HG03196 (cell line): ENCODE measurements at regions not wholly inside any gene's neighbourhood (a gene's known extent, or its start where the extent isn't known, plus 50 kb on each side); places are given as distances from the start of the nearest gene placed in this dataset.

ENCODE experiments used
- ATAC-seq: cut with Tn5 transposase; IDR thresholded peaks from one replicate; pipeline ENCODE4 v1.9.1; 2021; ENCODE audit not compliant: unreplicated experiment

DNA sequence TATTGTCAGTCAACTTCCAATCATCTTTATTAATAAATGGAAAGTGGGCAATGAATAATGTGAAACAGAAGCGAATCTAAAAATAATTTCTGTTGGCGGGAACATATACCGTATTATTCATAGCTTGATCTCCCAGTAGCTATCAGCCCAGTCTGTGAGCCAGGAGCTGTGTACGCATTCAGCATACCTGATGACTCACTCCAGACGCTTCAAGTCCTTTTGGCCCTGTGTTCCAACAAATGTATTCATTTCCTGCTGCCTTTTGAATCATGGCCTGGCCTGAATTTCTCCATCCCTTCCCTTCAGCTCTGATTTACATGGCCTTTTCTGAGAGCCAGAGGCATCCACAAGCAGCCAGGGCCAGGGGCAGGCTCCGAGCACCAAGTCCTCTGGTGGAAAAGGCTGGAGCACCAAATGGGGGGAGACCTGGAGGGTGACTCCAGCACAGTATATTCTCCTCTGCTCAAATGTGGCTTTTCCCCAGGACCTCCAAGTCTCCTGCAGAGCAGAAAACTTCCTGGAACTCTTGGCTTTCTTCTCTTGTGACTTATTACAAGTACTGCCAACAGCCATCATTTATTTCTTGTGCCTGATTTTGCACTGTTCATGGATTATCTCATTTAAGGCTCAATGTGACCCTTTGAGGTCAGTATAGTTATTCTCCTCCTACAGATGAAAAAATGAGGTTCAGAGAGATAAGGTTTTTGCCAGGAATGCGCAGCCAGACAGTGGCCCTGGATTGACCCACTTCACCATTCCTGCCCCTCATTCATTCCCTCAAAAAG lies 108.7 kb downstream of the EN1 start:
- ATAC-seq = no peak

DNA sequence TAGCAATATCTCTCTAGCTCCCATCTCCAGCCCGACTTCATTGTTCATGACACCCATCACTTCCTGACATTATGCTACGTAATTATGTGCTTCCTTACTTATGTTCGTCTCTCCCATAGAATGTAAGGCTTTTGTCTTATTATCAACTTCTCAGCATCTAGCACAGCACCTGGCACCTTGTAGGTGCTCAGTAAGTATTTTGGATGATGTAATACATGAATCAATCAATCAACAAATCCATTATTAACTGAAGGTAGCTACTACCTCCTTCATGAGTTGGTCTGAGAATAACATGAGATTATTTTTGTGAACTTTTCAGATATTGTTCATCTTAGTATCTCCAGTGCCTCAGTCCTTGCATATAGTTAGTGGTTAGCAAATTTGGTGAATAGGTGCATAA lies 109.3 kb downstream of the EN1 start:
- no peak for ATAC-seq

DNA sequence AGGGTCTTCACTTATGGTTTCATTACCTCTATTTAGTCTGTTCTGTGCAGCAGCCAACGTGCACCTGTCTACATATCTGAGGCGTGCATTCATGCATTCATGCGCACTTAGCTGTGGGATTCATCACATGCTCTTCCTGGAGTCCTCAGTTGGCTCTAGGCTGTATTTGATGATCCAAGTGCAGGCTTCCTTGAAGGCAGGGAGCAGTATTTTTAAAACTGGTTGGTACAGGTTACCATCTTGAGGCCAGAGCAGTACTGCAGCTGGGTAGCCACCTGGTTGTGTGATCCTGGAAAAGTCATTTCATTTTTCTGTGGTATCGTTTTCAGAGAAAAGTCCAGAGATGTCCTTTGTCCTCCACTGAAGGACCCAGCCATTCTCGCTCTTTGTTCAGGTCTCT lies 109.8 kb downstream of the EN1 start:
- ATAC-seq = no peak

DNA sequence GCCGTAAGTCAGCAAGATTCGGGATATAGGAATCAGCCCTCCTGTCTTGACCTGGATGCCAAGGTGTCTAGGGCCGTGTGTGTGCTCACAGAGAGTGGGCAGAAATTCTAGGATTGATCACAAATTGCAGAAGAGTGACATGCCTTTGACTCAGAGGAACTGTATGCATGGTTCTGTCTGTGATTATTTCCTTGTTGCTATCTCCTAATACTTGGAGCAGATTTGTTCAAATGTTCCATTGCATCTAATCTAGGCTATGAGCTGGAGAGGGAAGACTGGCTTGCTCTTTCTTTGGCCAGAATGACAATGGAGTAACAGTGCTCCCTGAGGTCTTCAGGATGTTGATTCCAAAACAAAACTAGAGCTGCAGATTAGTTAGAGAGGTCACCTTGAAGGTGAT lies 115.0 kb downstream of the EN1 start:
- no peak for ATAC-seq

DNA sequence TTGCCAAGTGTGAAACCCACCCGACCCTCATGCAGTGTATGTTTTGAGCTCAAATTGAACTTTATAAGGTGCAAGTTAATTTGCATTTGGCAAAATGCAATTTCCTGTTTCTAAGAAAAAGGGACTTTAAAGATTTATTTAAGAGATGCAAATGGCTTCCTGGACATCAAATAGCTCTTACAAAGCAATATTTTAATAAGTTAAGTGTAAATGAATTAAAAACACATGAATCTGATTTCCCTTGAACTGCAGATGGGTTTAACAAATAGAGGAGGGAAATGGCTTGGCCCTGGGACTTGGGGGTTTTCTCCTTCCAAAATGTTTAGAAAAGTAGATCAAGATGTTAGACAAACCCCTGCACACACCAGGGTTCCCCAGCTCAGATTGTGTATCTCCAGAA lies 116.0 kb downstream of the EN1 start:
- no peak for ATAC-seq

DNA sequence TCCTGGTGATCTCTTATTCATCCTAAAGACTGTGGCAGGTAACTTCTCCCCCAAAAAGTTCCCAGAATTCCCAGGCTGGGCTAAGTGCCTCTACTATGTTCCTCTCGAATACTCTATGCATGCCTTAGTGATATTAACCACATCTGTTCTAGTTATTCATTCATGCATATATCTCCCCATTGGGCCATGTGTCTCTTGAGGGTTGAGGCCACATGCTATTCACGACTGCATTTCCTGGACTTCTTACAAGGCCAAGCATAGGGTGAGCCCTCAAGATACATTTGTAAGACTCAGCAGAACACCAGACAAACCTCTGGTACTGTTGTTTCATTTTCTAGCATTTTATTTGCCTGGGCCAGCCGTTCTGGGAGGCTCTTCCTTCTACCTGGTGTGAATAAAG lies 117.0 kb downstream of the EN1 start:
- no peak for ATAC-seq

DNA sequence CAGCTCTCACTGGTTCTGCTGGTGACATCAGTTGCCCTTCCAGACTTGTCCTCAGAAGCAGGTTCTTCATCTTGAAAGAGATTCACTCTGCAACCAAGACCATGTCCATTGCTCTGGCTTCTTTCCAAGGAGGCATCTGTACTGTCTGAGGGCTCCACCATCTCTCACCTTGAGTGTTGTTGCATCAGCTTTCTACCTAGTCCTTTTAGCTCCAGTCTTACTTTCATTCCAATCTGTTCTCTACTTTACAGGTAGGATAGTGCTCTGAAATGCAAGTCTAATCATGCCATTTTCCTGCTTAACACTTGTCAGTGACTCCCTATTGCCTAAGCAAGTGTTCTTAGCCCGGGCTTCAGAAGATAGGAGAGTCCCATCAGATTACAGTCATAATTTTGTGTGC lies 117.7 kb downstream of the EN1 start:
- no peak for ATAC-seq

DNA sequence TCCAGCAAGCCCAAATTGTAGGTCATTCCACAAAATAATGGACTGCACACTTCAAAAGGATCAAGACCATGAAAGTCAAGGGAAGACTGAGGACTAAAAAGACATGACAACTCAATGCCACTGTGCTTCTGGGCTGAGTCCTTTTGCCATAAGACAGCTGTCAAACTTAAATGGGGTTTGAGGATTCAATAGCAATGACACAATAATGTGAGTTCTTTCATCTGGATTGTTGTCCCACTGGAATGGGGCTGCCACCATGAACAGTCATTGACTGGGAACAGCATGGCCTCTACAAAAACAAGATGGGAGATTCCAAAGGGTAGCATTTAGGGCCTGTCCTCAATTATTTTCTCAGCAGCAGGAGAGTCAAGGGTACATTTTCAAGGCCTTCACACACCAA lies 118.5 kb downstream of the EN1 start:
- no peak for ATAC-seq

DNA sequence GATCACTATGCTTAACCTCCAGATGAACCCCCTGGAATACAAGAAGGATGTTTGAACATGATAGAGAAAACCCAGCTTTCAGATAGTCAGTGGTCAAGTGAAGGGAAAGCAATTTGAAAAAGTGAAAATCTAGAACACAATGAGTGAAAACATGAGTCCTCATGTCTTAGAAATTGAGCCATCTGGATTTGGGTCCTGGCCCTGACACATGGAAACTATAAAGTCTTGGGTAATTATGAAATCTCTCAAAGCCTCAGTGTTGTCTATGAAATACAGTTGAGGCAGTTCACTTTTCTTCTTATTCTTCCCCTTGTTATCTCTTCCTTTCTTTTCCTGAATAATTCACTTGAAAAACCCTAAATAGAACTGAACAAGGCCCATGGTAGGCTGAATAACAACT lies 120.6 kb downstream of the EN1 start:
- ATAC-seq = no peak

DNA sequence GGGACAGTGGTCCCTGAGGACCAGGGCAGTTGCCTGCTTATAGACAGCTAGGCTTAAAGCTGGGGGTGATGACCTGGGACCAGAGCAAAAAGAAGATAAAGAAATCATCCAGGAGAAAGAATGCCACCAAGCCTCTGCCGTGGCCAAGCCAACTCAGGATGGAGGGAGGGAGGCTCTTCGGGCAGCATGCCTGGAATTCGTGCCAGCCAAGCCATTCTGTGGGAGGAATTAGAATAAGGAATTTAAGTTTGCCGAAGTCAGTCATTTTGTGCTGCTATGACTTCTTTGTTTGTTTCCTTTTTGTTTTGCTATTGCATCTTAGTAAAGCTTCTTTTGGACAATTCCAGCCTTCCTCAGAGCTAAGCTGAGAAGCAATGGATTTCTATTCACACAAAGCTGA lies 124.1 kb downstream of the EN1 start:
- no peak for ATAC-seq

DNA sequence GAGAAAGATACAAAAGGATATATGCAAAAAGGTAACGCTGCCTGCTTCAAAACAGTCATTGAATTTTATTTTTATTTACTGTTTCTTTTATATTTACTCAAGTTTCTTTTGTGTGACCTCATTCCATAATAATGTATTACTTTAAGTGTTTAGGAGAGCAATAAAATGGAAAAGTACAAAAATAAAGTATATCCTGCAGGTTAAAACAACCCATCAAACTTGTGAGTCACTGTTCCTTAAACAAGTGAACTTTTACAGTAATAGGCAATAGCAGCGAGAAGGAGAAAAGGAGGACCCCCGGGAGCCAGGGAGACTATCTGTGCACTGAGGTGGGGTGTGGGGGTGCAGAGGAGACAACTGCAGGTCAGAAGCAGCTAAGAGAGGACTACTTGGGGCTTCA lies 124.5 kb downstream of the EN1 start:
- ATAC-seq = no peak

DNA sequence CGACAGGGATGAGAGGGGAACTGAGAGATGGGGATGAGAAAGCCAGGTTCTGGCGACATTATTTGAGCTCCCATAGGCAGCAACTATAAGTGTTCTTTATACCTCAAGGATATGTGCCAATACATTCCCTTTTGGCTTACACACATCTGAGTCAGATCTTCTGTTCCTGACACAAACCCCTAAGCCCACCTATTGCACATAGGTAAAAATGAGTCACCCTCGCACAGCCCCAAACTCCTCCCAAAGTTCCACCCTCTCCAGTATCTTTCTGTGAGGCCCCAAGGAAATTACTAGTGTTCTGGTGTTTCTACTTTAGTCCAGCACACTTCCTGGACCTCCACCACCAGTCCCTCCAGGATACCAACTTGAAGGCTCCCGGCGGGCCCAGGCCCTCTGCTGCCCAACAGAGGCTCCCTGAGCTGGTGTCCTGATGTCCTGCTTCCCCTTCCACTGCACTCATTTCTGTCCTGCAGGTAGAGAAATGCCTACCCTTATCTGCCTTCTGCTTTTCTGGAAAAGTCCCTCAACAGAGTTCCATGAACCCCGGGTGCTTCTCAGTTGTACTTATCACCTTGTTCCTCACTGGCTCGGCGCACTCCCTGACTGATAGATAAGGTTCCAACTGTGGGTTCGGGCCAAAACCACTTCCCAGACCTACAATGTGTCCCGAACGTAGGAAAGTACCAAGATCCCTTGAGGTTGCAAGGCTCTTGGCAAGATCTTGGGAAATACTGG lies 125.5 kb downstream of the EN1 start:
- no peak for ATAC-seq

DNA sequence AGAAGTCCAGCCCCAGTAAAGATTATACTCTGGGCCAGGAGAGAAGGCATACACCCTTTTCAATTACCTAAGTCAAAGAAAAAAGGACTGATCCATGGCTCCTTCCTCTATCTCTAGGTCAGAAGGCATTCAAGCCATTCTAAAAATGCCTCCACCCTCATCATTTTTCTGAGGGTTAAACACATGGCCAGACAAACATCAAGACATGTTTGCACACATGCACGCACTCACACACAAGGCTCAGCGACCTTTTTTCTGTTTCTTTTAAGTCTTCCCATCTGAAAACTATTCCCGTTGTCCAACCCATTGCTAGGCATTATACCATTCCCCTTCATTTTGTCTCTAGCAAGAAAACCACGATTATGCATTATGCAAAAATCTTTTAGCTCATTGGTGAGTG lies 126.6 kb downstream of the EN1 start:
- ATAC-seq = no peak

DNA sequence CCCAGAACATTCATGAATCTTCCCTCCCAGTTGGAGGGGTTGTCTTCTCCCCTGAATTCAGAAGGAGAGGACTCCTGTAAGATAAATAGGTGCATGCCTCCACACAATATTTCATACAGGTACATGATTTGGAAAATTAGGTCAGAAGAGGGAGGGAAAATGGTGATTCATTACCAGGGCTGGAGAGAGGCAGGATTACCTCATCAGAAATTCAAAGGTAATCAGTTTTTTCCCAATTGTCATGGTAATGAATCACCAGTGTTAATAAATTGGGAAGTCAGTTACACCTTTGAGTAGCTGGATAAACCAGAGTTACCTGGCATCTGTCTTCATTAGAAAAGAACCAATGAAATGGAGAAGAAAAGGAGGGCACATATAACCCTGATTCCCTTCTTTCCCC lies 128.5 kb downstream of the EN1 start:
- ATAC-seq = no peak

DNA sequence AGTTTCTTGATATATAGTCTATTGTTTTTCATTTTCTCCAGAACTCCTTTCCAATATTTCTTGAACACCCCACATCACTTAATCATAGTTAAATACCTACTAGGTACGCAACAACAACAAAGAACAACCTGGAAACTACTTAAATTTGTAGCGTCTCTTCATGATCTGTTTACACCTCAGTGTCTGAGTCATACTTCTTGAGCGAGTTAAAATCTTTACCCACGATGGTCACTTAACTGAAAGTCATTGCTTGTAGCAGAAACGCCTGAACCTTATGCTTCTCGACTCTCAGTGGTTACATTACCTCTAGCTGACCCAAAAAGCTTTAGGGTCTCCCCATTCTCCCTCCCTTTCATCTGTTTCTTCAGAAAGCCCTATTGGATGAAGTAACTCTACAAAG lies 131.3 kb downstream of the EN1 start:
- no peak for ATAC-seq

DNA sequence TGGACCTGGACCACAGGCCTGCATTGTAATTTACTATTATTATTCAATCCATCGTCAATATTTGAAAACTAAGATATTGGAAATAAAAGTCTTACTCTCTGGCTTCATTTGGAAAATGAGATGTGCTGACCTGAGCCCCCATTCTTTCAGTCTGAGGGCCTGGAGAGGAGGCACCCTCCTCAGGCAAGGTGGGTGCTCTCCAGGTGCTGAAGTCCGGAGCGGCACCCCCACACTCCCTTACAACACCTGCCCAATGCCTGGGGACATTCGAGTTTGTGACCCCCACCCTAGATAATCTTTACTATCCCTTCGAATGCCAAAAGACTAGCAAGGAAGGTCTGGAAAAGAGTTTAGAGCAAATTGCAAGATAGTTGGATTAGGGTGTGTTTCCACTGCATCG lies 133.3 kb downstream of the EN1 start:
- no peak for ATAC-seq

DNA sequence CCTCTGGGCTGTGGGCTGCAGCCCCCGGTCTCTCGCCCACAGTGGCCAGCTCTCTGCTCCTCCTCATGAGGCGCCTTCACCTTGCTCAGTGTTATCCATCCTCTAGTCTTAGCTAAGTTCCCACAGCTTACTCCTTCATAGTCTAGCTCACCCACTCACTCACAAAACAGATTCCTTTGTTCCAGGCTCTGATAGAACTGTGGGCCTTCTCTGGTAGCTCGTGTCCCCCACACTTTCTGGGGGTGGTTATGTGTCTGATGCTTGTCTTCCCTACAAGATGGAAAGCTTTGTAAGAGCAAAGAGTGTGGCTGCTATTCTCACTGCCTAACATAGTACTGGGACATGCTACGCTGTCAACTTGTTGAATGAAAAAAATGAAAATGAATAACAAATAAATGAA lies 135.8 kb downstream of the EN1 start:
- ATAC-seq = no peak

DNA sequence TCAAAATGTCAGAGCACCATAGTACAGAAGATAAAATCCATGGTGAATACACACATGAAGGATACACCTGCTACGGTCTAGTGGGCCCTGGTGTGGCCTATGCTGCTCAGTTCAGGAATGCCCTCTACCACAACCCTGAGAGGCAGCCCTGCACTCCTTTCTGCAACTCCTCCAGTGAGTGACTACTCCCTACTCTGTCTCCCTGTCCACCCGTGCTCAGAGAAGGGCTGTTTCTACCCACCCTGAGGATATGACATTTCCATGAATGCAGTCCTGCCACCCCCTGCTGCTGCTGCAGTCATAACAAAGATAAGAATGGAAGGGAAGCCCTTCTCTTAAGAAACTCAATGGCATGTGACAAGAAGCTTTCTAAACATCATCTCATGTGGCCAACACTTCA lies 137.0 kb downstream of the EN1 start:
- ATAC-seq = no peak

DNA sequence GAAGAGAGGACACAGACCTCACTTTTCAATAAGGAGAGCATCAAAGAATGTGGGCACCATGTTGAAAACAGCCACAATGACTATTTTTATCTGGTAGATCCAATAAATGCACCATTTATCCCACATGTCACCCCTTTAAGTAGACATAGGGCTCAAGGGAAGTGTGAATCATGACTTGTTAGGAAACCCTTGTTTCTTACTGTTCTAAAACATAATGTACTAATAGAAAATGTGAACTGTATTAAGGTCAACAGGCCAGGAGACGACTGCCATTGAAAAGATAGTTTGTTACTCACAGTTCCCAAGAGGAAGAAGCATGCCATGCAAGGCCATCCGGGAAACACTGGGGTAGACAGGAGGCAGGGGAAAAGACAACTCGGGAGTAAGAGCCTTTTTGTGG lies 137.7 kb downstream of the EN1 start:
- no peak for ATAC-seq

DNA sequence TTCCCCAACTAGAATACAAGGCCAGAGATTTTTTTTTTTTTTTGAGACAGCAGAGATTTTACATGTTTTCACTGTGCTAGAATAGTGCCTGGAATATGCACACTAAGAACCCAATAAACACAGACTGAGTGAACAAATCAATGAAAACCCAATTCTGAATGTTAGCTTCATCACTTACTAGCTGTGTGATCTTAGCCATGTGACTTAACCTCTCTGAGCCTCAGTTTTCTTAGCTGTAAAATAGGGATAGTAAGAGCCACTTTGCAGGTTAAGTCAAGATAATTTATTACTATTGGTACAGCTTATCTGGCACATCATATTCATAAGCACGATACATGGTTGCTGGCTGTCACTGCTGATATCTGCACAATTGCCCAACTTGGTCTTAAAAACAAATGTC lies 140.6 kb downstream of the EN1 start:
- no peak for ATAC-seq

DNA sequence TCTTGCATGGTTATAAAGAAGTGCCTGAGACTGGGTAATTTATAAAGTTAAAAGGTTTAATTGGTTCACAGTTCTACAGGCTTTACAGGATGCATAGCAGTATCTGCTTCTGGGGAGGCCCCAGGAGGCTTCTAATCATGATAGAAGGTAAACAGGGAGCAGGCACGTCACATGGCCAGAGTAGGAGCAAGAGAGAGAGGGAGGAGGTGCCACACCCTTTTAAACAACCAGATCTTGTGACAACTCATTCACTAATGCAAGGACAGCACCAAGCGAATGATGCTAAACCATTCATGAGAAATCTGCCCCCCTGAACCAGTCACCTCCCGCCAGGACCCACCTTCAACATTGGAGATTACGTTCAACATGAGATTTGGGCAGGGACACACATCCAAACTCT lies 141.1 kb downstream of the EN1 start:
- ATAC-seq = no peak

DNA sequence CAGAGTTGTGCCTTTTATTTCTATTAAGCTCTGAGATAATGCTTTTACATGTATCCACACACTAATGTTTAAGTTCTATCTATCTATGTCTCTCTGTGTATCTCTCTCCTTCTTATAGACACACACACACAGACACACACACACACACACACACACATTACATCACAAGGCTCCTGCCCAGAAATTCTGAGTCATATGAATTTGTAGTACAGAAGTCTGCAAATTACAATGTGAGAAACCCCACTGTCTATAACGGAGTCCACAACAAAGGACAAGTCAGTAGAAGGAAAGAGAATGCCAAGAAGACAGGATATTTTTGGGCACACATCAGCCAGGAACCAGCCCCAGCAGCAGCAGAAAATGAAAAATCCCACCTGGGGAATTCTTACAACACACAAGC lies 142.4 kb downstream of the EN1 start:
- ATAC-seq = no peak
